GM23338 (cell line): ENCODE measurements at regions not wholly inside any gene's neighbourhood (a gene's known extent, or its start where the extent isn't known, plus 50 kb on each side); places are given as distances from the start of the nearest gene placed in this dataset.

Experiments
- ATAC-seq: fragments of 200-7000 bp; cut with Tn5 transposase; 3 replicates; pipeline ENCODE4 v1.9.1; 2020
- DNase-seq: peaks from one replicate; pipeline ENCODE4 v3.0.0-alpha.2; 2015; ENCODE audit warnings: low spot score
- H2AFZ ChIP-seq: fragments of 200-600 bp; sonication (generic); 2 replicates; pipeline ENCODE4 v1.8.0; 2016; ENCODE audit warnings: antibody characterized with exemption, mild to moderate bottlenecking, moderate library complexity
- H3F3A ChIP-seq: fragments of 200-600 bp; sonication (generic); replicated peaks from 2 replicates; pipeline ENCODE4 v1.8.0; 2017; ENCODE audit warnings: antibody characterized with exemption, mixed run types, low read depth
- H3K27ac ChIP-seq: fragments of 200-600 bp; sonication (generic); 2 replicates; pipeline ENCODE4 v1.6.1; 2016; ENCODE audit warnings: low read depth
- H3K27me3 ChIP-seq: fragments of 200-600 bp; sonication (generic); 2 replicates; pipeline ENCODE4 v1.8.0; 2016; ENCODE audit warnings: mild to moderate bottlenecking, mixed run types, moderate library complexity; ENCODE audit not compliant: insufficient read depth
- H3K36me3 ChIP-seq: fragments of 200-600 bp; sonication (generic); 2 replicates; pipeline ENCODE4 v1.8.0; 2016; ENCODE audit warnings: mild to moderate bottlenecking; ENCODE audit not compliant: insufficient read depth
- H3K4me1 ChIP-seq: fragments of 200-600 bp; sonication (generic); 2 replicates; pipeline ENCODE4 v1.8.0; 2016; ENCODE audit warnings: mild to moderate bottlenecking, moderate library complexity; ENCODE audit not compliant: insufficient read depth
- H3K4me2 ChIP-seq: fragments of 200-600 bp; sonication (generic); 2 replicates; pipeline ENCODE4 v1.7.1; 2017; ENCODE audit warnings: mixed run types
- H3K4me3 ChIP-seq: fragments of 200-600 bp; sonication (generic); 2 replicates; pipeline ENCODE4 v1.6.1; 2016; ENCODE audit warnings: mixed run types
- H3K79me2 ChIP-seq: fragments of 200-600 bp; sonication (generic); replicated peaks from 2 replicates; pipeline ENCODE4 v1.8.0; 2017; ENCODE audit warnings: mild to moderate bottlenecking; ENCODE audit not compliant: insufficient read depth
- H3K9me2 ChIP-seq: fragments of 200-600 bp; sonication (generic); 2 replicates; pipeline ENCODE4 v1.8.0; 2017; ENCODE audit not compliant: insufficient read depth
- H4K20me1 ChIP-seq: fragments of 200-600 bp; sonication (generic); replicated peaks from 2 replicates; pipeline ENCODE4 v1.8.0; 2017; ENCODE audit warnings: mild to moderate bottlenecking; ENCODE audit not compliant: insufficient read depth
- H3K27ac Mint-ChIP-seq: 2 replicates; pipeline ENCODE4 v1.8.0; 2020; ENCODE audit warnings: inconsistent platforms, mild to moderate bottlenecking, moderate library complexity, mixed read lengths
- H3K27me3 Mint-ChIP-seq: 3 replicates; pipeline ENCODE4 v1.8.0; 2022; ENCODE audit warnings: low read depth, mild to moderate bottlenecking, moderate library complexity, mixed read lengths, inconsistent platforms; ENCODE audit not compliant: insufficient read depth, poor library complexity
- H3K36me3 Mint-ChIP-seq: 3 replicates; pipeline ENCODE4 v1.8.0; 2021; ENCODE audit warnings: low read depth, mild to moderate bottlenecking, inconsistent platforms, moderate library complexity, mixed read lengths
- H3K4me1 Mint-ChIP-seq: 3 replicates; pipeline ENCODE4 v1.8.0; 2020; ENCODE audit warnings: mild to moderate bottlenecking, inconsistent platforms, mixed read lengths
- H3K4me3 Mint-ChIP-seq: 3 replicates; pipeline ENCODE4 v1.8.0; 2021; ENCODE audit warnings: moderate library complexity, mild to moderate bottlenecking, inconsistent platforms, mixed read lengths
- H3K9me3 Mint-ChIP-seq: 3 replicates; pipeline ENCODE4 v1.8.0; 2020; ENCODE audit warnings: moderate library complexity, mild to moderate bottlenecking, inconsistent platforms, mixed read lengths
- CREB1 ChIP-seq: fragments of 250-450 bp; sonication (Bioruptor Pico); IDR thresholded peaks from 2 replicates; pipeline ENCODE4 v1.5.0; 2020; ENCODE audit warnings: low read depth, mild to moderate bottlenecking, moderate library complexity
- CTCF ChIP-seq, 2 experiments: fragments of 200-600 bp in 1 of 2; sonication (generic) in 1 of 2; conservative IDR thresholded peaks; 2 replicates each; pipeline versions ENCODE4 v1.5.1 to v1.6.1; 2016 to 2017; ENCODE audit warnings: antibody characterized with exemption in 2 of 2, low read depth in 2 of 2, mild to moderate bottlenecking in 2 of 2, moderate library complexity in 1 of 2
- ETS1 ChIP-seq: IDR thresholded peaks from 2 replicates; pipeline ENCODE4 v1.6.1; 2016; ENCODE audit warnings: antibody characterized with exemption
- EZH2 ChIP-seq: fragments of 200-600 bp; sonication (generic); IDR thresholded peaks from one replicate; pipeline ENCODE4 v1.8.0; 2017; ENCODE audit warnings: antibody characterized with exemption, mild to moderate bottlenecking, low read depth; ENCODE audit not compliant: unreplicated experiment
- EZH2phosphoT487 ChIP-seq: fragments of 200-600 bp; sonication (generic); IDR thresholded peaks from one replicate; pipeline ENCODE4 v1.8.1; 2018; ENCODE audit warnings: antibody characterized with exemption; ENCODE audit not compliant: unreplicated experiment
- JUNB ChIP-seq: IDR thresholded peaks from one replicate; pipeline ENCODE4 v1.6.1; 2016; ENCODE audit warnings: antibody characterized with exemption; ENCODE audit not compliant: unreplicated experiment
- NANOG ChIP-seq: IDR thresholded peaks from 2 replicates; pipeline ENCODE4 v1.6.1; 2016; ENCODE audit warnings: antibody characterized with exemption, borderline replicate concordance
- POLR2AphosphoS5 ChIP-seq: IDR thresholded peaks from 2 replicates; pipeline ENCODE4 v1.6.1; 2016; ENCODE audit warnings: antibody characterized with exemption, low read depth
- REST ChIP-seq: IDR thresholded peaks from one replicate; pipeline ENCODE4 v1.6.1; 2018; ENCODE audit warnings: antibody characterized with exemption; ENCODE audit not compliant: unreplicated experiment
- STAT1 ChIP-seq: IDR thresholded peaks from one replicate; pipeline ENCODE4 v1.6.1; 2016; ENCODE audit warnings: antibody characterized with exemption; ENCODE audit not compliant: unreplicated experiment
- ZNF114 ChIP-seq: fragments of 250-450 bp; sonication (Bioruptor Pico); IDR thresholded peaks from 2 replicates; pipeline ENCODE4 v1.5.0; 2020; ENCODE audit warnings: mild to moderate bottlenecking, moderate library complexity
- ZNF331 ChIP-seq: fragments of 250-450 bp; sonication (Bioruptor Pico); IDR thresholded peaks from 2 replicates; pipeline ENCODE4 v1.5.0; 2020; ENCODE audit warnings: low read depth, mild to moderate bottlenecking, moderate library complexity
- ZNF462 ChIP-seq: fragments of 250-450 bp; sonication (Bioruptor Pico); IDR thresholded peaks from 2 replicates; pipeline ENCODE4 v1.5.0; 2020; ENCODE audit warnings: mild to moderate bottlenecking, moderate library complexity

- Mint-ChIP-seq H3K27ac (no peak overlapping the region), H3K36me3 (0 out of 3 replicates have a peak, but pooled peaks cover 4% of the 10 kb centered on the region), H3K9me3 (no peaks in the 10 kb centered on the region), H3K27me3 (no peaks in the 10 kb centered on the region), H3K4me3 (no peak overlapping the region), H3K4me1 (no peaks in the 10 kb centered on the region)
- Histone ChIP-seq H3K36me3 (no peaks in the 10 kb centered on the region), H3K27ac (no peak overlapping the region), H3K4me2 (no peak overlapping the region), H3F3A (no peaks in the 10 kb centered on the region), H3K79me2 (no peaks in the 10 kb centered on the region), H3K4me1 (no peaks in the 10 kb centered on the region), H2AFZ (peak overlapping the region; percentile 53; the same call in 1 of the 2 replicates), H3K27me3 (no peaks in the 10 kb centered on the region), H3K9me2 (no peaks in the 10 kb centered on the region), H4K20me1 (no peaks in the 10 kb centered on the region), H3K4me3 (no peak overlapping the region)
- DNase-seq (no peak), ATAC-seq (no peak)
- TF ChIP-seq JUNB, result no peak
- TF ChIP-seq ZNF331 (CRISPR knock-in tag), result no peak
- no peak for TF ChIP-seq EZH2
- TF ChIP-seq CREB1 (CRISPR knock-in tag), result no peak
- TF ChIP-seq CTCF (conservative IDR thresholded peaks at IDR 0.05; ENCODE audit: low read depth in 2 of 2), result no peak
- no peak for TF ChIP-seq ZNF462 (CRISPR knock-in tag)
- TF ChIP-seq ZNF114 (CRISPR knock-in tag), result no peak
- no peak for TF ChIP-seq EZH2phosphoT487
- TF ChIP-seq REST, result no peak
- TF ChIP-seq STAT1, result no peak
- no peak for TF ChIP-seq NANOG
- TF ChIP-seq ETS1, result no peak
- TF ChIP-seq POLR2AphosphoS5, result no peak
Observed at GRCh38 chr10:55283031-55283430, 482.0 kb upstream of the PCDH15 start.
